K562 (cell line): ENCODE measurements at regions not wholly inside any gene's neighbourhood (a gene's known extent, or its start where the extent isn't known, plus 50 kb on each side); places are given as distances from the start of the nearest gene placed in this dataset.

Experiments used
- ATAC-seq: fragments of 200-7000 bp; cut with Tn5 transposase; 3 replicates; pipeline ENCODE4 v1.9.1; 2020; ENCODE audit warnings: moderate library complexity
- BruUV-seq: library from RNA; stranded (reverse); fragments of 400-500 nt; replicated peaks from 2 replicates; lab custom pipeline; 2021; lab: Mats Ljungman, UMichigan
- CTCF ChIA-PET: fragments of 300-600 bp; formaldehyde crosslinking; extraction: SDS; loops from one replicate; lab custom pipeline; 2021; ENCODE audit warnings: low intra/inter-chr PET ratio; lab: Yijun Ruan, JAX
- POLR2A ChIA-PET: fragments of 300-600, 350-650 bp; sonication (Branson Sonifier 250); formaldehyde crosslinking; extraction: SDS; loops from one replicate; lab custom pipeline; 2021; ENCODE audit warnings: antibody characterized with exemption, inconsistent platforms; lab: Yijun Ruan, JAX
- DNase-seq, 4 experiments: peaks; one replicate each; pipeline versions ENCODE4 v3.0.0 to v3.0.0-alpha.2; 2011 to 2018; ENCODE audit warnings: low spot score in 3 of 4, mixed read lengths in 3 of 4; ENCODE audit errors: extremely low read depth in 1 of 4
- FAIRE-seq: peaks from 2 replicates; lab custom pipeline; 2011; peaks lifted over from hg19 to GRCh38; lab: Jason Lieb, UNC
- H2AFZ ChIP-seq: 2 replicates; pipeline ENCODE4 v1.6.0; 2011; ENCODE audit warnings: low read depth, low read length, control low read depth, inconsistent platforms
- H3K27ac ChIP-seq: fragments of 200-600 bp; 3 replicates; pipeline ENCODE4 v1.8.0; 2011; ENCODE audit warnings: low read depth, mild to moderate bottlenecking, control low read depth, inconsistent platforms, low read length, moderate library complexity, mixed read lengths; ENCODE audit errors: extremely low read depth
- H3K27me3 ChIP-seq, 2 experiments: fragments of 300-600 bp in 1 of 2; 2 replicates in 1 of 2; 3 replicates in 1 of 2; pipeline versions ENCODE4 v1.6.0 to v1.8.0; 2011; ENCODE audit warnings: inconsistent platforms in 2 of 2, low read length in 2 of 2, mild to moderate bottlenecking in 1 of 2, mixed read lengths in 1 of 2, moderate library complexity in 1 of 2; ENCODE audit not compliant: control insufficient read depth in 2 of 2, insufficient read depth in 2 of 2
- H3K36me3 ChIP-seq: fragments of 300-600 bp; 3 replicates; pipeline ENCODE4 v1.8.0; 2011; ENCODE audit warnings: mild to moderate bottlenecking, low read length, inconsistent platforms; ENCODE audit not compliant: control insufficient read depth, insufficient read depth
- H3K4me1 ChIP-seq, 2 experiments: fragments of 200-600 bp in 1 of 2; replicated peaks in 1 of 2; 2 replicates in 1 of 2; 3 replicates in 1 of 2; pipeline versions ENCODE4 v1.5.1 to v1.8.0; 2011; ENCODE audit warnings: inconsistent platforms in 2 of 2, low read length in 2 of 2, mild to moderate bottlenecking in 1 of 2, mixed read lengths in 1 of 2, moderate library complexity in 1 of 2; ENCODE audit not compliant: control insufficient read depth in 2 of 2, insufficient read depth in 2 of 2
- H3K4me2 ChIP-seq: 2 replicates; pipeline ENCODE4 v1.6.1; 2011; ENCODE audit warnings: low read length, control low read depth, inconsistent platforms, mixed read lengths; ENCODE audit not compliant: insufficient read depth
- H3K4me3 ChIP-seq: fragments of 200-600 bp; sonication (generic), shearing (Covaris generic); 2 replicates; pipeline ENCODE4 v1.5.1; 2016; ENCODE audit warnings: control low read depth, inconsistent platforms
- H3K79me2 ChIP-seq: fragments of 200-600 bp; 3 replicates; pipeline ENCODE4 v1.8.0; 2011; ENCODE audit warnings: low read length, inconsistent platforms; ENCODE audit not compliant: control insufficient read depth, insufficient read depth
- H3K9ac ChIP-seq, 2 experiments: 2 replicates each; pipeline versions ENCODE4 v1.6.0 to v1.6.1; 2011; ENCODE audit warnings: low read depth in 2 of 2, low read length in 2 of 2, control low read depth in 1 of 2, inconsistent platforms in 1 of 2, mild to moderate bottlenecking in 1 of 2, mixed read lengths in 1 of 2; ENCODE audit not compliant: insufficient read depth in 1 of 2
- H3K9me1 ChIP-seq: one replicate; pipeline ENCODE4 v1.6.0; 2011; ENCODE audit warnings: inconsistent platforms, mild to moderate bottlenecking, low read length, moderate library complexity; ENCODE audit not compliant: control insufficient read depth, insufficient read depth
- H3K9me3 ChIP-seq: replicated peaks from 2 replicates; pipeline ENCODE4 v1.5.1; 2011; ENCODE audit warnings: low read depth, low read length, inconsistent platforms; ENCODE audit not compliant: control insufficient read depth, insufficient read depth
- H4K20me1 ChIP-seq: replicated peaks from 2 replicates; pipeline ENCODE4 v1.6.1; 2011; ENCODE audit warnings: low read length, inconsistent platforms, mixed read lengths; ENCODE audit not compliant: control insufficient read depth, insufficient read depth
- GABPA ChIP-seq: fragments of 200-800 bp; sonication (Bioruptor generic); conservative IDR thresholded peaks from 2 replicates; pipeline ENCODE4 v1.6.1; 2016; ENCODE audit warnings: low read depth, missing genetic modification characterization, missing compliant biosample characterization
- GTF2B ChIP-seq: IDR thresholded peaks from 2 replicates; pipeline ENCODE4 v1.6.1; 2011; ENCODE audit not compliant: insufficient read length; ENCODE audit errors: extremely low read depth
- MTF1 ChIP-seq: fragments of 250-450 bp; sonication (Bioruptor Pico); IDR thresholded peaks from 2 replicates; pipeline ENCODE4 v1.9.0; 2021; ENCODE audit warnings: moderate library complexity, mild to moderate bottlenecking, inconsistent platforms, borderline replicate concordance
- NR0B1 ChIP-seq: fragments of 450-650 bp; IDR thresholded peaks from one replicate; pipeline ENCODE4 v1.6.1; 2018; ENCODE audit warnings: mild to moderate bottlenecking, moderate library complexity; ENCODE audit not compliant: partially characterized antibody
- RBFOX2 ChIP-seq: fragments of 200-400 bp; formaldehyde crosslinking; IDR thresholded peaks from 2 replicates; pipeline ENCODE4 v1.6.1; 2017; ENCODE audit warnings: low read depth, mild to moderate bottlenecking, low read length, moderate library complexity
- TBP ChIP-seq: optimal IDR thresholded peaks from 2 replicates; pipeline ENCODE3; 2011; ENCODE audit warnings: low read depth, low read length, improper control_type of control experiment
- ZNF263 ChIP-seq: sonication (generic); formaldehyde crosslinking; IDR thresholded peaks from 2 replicates; pipeline ENCODE4 v1.8.0; 2022; ENCODE audit warnings: mild to moderate bottlenecking, missing genetic modification reagents, borderline replicate concordance
- ZNF277 ChIP-seq: fragments of 250-450 bp; sonication (Bioruptor Pico); IDR thresholded peaks from 2 replicates; pipeline ENCODE4 v1.8.0; 2022; ENCODE audit warnings: inconsistent platforms, mild to moderate bottlenecking, moderate library complexity, borderline replicate concordance
- ZNF586 ChIP-seq: fragments of 450-650 bp; formaldehyde crosslinking; conservative IDR thresholded peaks from 2 replicates; pipeline ENCODE4 v1.4.0; 2020; ENCODE audit warnings: mild to moderate bottlenecking, moderate library complexity
- ZNF696 ChIP-seq: fragments of 250-450 bp; sonication (Bioruptor Pico); conservative IDR thresholded peaks from 2 replicates; pipeline ENCODE4 v1.4.0; 2020; ENCODE audit warnings: mild to moderate bottlenecking, moderate library complexity
- ZNF764 ChIP-seq: fragments of 250-450 bp; sonication (Bioruptor Pico); IDR thresholded peaks from 2 replicates; pipeline ENCODE4 v1.4.0; 2020; ENCODE audit warnings: low read depth, mild to moderate bottlenecking, moderate library complexity
- ZNF766 ChIP-seq: fragments of 200-800 bp; sonication (Bioruptor generic); conservative IDR thresholded peaks from 2 replicates; pipeline ENCODE4 v1.6.1; 2016; ENCODE audit warnings: missing genetic modification characterization, missing compliant biosample characterization
- WGBS: fragments of 100-300 bp; shearing (Covaris generic); methylation state at CpG from one replicate; pipeline ENCODE4 v1.1.6; 2016; ENCODE audit warnings: low coverage, mixed read lengths; ENCODE audit not compliant: insufficient coverage; ENCODE audit errors: missing lambda C conversion rate; 5-methylcytosine and 5-hydroxymethylcytosine counted together
- in situ Hi-C: fragments of 300-500 bp; cut with MboI; formaldehyde crosslinking; loops from 4 replicates; pipeline ENCODE4 v1.15.0; 2018; ENCODE audit warnings: inconsistent platforms, mixed read lengths
- intact Hi-C: fragments of 100-400 bp; cut with micrococcal nuclease; formaldehyde crosslinking; loops from 2 replicates; pipeline ENCODE4 v1.14.2; 2022

- intact Hi-C loops = no loop called here
- Histone ChIP-seq H3K27me3 (no peaks in the 10 kb centered on the region), H3K9me3 (no peaks in the 10 kb centered on the region), H3K27ac (no peak overlapping the region), H3K4me3 (no peak overlapping the region), H3K9me1 (no peaks in the 10 kb centered on the region), H2AFZ (no peak overlapping the region), H3K36me3 (no peaks in the 10 kb centered on the region), H4K20me1 (no peaks in the 10 kb centered on the region), H3K9ac (no peak overlapping the region), H3K4me2 (no peak overlapping the region), H3K79me2 (no peaks in the 10 kb centered on the region), H3K4me1 (peaks cover 0 to 1% of the 10 kb centered on the region in 2 experiments; a peak in 2 of 5 replicates)
- in situ Hi-C loops = no loop called here
- ChIA-PET CTCF (no interaction called here), POLR2A (interaction anchor here (0.7 to 1.5 kb wide), 2 partner anchors 13 to 17 kb away, joined by 4 read pairs; no protein-coding TSS in a partner anchor)
- 76% methylated on average over 2 of the region's 2 CpGs for WGBS
- ATAC-seq (no peak), FAIRE-seq (no peak), DNase-seq (no peak)
- BruUV-seq = no TSS peak
- no peak for TF ChIP-seq ZNF696 (CRISPR knock-in tag)
- TF ChIP-seq RBFOX2 = no peak
- TF ChIP-seq ZNF277 (CRISPR knock-in tag) = no peak
- no peak for TF ChIP-seq ZNF764 (CRISPR knock-in tag)
- no peak for TF ChIP-seq TBP
- no peak for TF ChIP-seq ZNF263 (CRISPR knock-in tag)
- TF ChIP-seq NR0B1 = no peak
- TF ChIP-seq MTF1 (CRISPR knock-in tag) = no peak
- TF ChIP-seq ZNF766 (CRISPR knock-in tag) = no peak
- TF ChIP-seq GTF2B = no peak
- TF ChIP-seq ZNF586 (CRISPR knock-in tag) = no peak
- TF ChIP-seq GABPA (tag) = no peak
Observed at GRCh38 chr12:92473564-92473963, 229.2 kb upstream of the PLEKHG7 start.
